ENCODE measurements at regions not wholly inside any gene's neighbourhood (a gene's known extent, or its start where the extent isn't known, plus 50 kb on each side); places are given as distances from the start of the nearest gene placed in this dataset.

DNA sequence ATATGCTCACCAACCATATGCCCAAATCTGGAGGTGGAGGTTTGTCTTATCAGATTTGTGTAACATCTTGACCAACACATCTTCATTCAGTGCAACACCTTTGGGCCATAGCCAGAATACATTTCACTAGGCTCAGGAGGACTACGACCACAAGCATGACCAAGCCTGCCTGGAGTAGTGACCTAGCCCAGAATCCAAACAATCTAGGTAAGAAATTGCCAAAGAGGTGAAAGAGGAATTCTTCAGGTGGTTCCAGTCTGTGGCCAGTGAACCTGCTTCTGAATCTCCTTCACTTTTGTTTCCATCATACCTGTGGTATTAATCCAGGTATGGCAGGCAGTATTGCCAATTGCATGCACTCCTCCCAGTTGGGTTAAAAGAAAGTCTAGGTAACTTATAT is 112.8 kb upstream of the RAB18 start:
- Histone ChIP-seq H3K36me3 (ENCODE audit: control insufficient read depth in 2 of 3, insufficient read depth in 3 of 3, low read length in 3 of 3) (no peaks in the 10 kb centered on the region), H3K4me3 (ENCODE audit: low read length in 3 of 3) (no peak overlapping the region), H3K4me1 (ENCODE audit: control insufficient read depth in 2 of 3, insufficient read depth in 2 of 3, low read depth in 1 of 3, low read length in 3 of 3) (no peaks in the 10 kb centered on the region), H3K9ac (ENCODE audit: low read length in 3 of 3) (no peak overlapping the region), H3K27ac (ENCODE audit: low read depth in 2 of 2, low read length in 2 of 2) (no peak overlapping the region), H3K27me3 (ENCODE audit: control insufficient read depth, insufficient read depth, low read length) (no peaks in the 10 kb centered on the region), H3K9me3 (ENCODE audit: control insufficient read depth in 2 of 3, insufficient read depth in 1 of 3, low read length in 3 of 3) (no peaks in the 10 kb centered on the region)
- DNase-seq, result no peak
- TF ChIP-seq, protein P1, sequence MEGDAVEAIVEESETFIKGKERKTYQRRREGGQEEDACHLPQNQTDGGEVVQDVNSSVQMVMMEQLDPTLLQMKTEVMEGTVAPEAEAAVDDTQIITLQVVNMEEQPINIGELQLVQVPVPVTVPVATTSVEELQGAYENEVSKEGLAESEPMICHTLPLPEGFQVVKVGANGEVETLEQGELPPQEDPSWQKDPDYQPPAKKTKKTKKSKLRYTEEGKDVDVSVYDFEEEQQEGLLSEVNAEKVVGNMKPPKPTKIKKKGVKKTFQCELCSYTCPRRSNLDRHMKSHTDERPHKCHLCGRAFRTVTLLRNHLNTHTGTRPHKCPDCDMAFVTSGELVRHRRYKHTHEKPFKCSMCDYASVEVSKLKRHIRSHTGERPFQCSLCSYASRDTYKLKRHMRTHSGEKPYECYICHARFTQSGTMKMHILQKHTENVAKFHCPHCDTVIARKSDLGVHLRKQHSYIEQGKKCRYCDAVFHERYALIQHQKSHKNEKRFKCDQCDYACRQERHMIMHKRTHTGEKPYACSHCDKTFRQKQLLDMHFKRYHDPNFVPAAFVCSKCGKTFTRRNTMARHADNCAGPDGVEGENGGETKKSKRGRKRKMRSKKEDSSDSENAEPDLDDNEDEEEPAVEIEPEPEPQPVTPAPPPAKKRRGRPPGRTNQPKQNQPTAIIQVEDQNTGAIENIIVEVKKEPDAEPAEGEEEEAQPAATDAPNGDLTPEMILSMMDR (IDR thresholded peaks at IDR 0.05; ENCODE audit: borderline replicate concordance, extremely low read depth, insufficient read depth), result no peak
- intact Hi-C loops (cut with DNase I), result no loop called here
- FAIRE-seq, result no peak

DNA sequence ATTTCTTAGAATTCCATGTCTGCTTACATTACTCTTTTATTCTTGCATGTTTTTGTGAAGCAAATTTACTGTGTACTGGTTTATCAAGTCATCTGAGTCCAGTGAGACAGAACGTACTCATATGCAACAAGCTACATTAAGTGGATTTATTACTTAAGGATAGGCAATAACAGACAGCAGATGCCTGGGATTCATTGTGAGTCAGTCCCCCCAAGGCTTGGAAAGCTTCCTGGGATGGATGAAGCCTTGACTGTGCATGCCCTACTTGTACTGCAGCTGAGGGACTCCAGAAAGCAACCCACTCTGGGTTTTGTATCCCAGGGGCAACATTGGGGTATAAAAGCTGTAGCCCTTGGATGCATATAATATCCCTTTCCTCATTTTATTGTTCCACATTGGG is 113.4 kb upstream of the RAB18 start:
- Histone ChIP-seq H3K4me3 (ENCODE audit: low read length in 3 of 3) (no peak overlapping the region), H3K27me3 (ENCODE audit: control insufficient read depth, insufficient read depth, low read length) (no peaks in the 10 kb centered on the region), H3K9ac (ENCODE audit: low read length in 3 of 3) (no peak overlapping the region), H3K9me3 (ENCODE audit: control insufficient read depth in 2 of 3, insufficient read depth in 1 of 3, low read length in 3 of 3) (no peaks in the 10 kb centered on the region), H3K4me1 (ENCODE audit: control insufficient read depth in 2 of 3, insufficient read depth in 2 of 3, low read depth in 1 of 3, low read length in 3 of 3) (no peaks in the 10 kb centered on the region), H3K36me3 (ENCODE audit: control insufficient read depth in 2 of 3, insufficient read depth in 3 of 3, low read length in 3 of 3) (no peaks in the 10 kb centered on the region), H3K27ac (ENCODE audit: low read depth in 2 of 2, low read length in 2 of 2) (no peak overlapping the region)
- TF ChIP-seq, protein P1 (IDR thresholded peaks at IDR 0.05; ENCODE audit: borderline replicate concordance, extremely low read depth, insufficient read depth), result no peak
- intact Hi-C loops (cut with DNase I), result no loop called here
- FAIRE-seq, result no peak
- no peak for DNase-seq

DNA sequence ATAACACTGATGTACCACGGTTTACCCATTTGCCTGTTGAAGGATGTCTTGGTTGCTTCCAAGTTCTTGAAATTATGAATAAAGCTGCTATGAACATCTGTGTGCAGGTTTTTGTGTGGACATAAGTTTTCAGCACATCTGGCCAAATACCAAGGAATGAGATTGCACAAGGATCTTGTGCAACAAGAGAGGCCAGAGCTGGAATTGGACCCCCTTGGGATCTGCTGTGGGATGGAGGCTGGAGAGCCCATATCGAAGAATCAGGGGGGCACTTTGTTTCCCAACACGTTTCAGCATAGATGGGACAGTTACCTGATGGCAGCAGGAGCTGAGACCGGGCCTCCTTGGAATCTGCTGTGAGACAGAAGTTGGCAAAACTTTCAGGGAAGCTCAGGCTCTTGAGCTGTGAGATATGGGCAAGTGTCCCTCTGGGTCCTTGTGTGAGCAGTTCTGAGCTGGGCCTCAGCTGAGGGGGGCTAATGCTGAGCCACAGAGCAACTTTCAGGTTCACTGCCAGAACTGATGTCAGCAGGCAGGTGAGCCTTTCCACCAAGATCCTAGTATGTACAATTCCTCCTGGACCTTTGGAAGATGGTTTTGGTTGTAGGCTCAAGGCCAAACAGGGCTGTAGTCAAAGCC is 115.2 kb upstream of the RAB18 start:
- FAIRE-seq, result no peak

More for the DNA sequence above, 115.2 kb upstream of the RAB18 start:
- TF ChIP-seq, protein P1 (IDR thresholded peaks at IDR 0.05; ENCODE audit: borderline replicate concordance, extremely low read depth, insufficient read depth), result no peak
- Histone ChIP-seq H3K9ac (ENCODE audit: low read length in 3 of 3) (no peak overlapping the region), H3K27ac (ENCODE audit: low read depth in 2 of 2, low read length in 2 of 2) (no peak overlapping the region), H3K4me3 (ENCODE audit: low read length in 3 of 3) (no peak overlapping the region), H3K9me3 (ENCODE audit: control insufficient read depth in 2 of 3, insufficient read depth in 1 of 3, low read length in 3 of 3) (no peaks in the 10 kb centered on the region), H3K4me1 (ENCODE audit: control insufficient read depth in 2 of 3, insufficient read depth in 2 of 3, low read depth in 1 of 3, low read length in 3 of 3) (no peaks in the 10 kb centered on the region), H3K36me3 (ENCODE audit: control insufficient read depth in 2 of 3, insufficient read depth in 3 of 3, low read length in 3 of 3) (no peaks in the 10 kb centered on the region), H3K27me3 (ENCODE audit: control insufficient read depth, insufficient read depth, low read length) (no peaks in the 10 kb centered on the region)
- no peak for DNase-seq
- intact Hi-C loops (cut with DNase I), result no loop called here
